Hematopoietic multipotent progenitor cell (in vitro differentiated cells): ENCODE measurements at regions not wholly inside any gene's neighbourhood (a gene's known extent, or its start where the extent isn't known, plus 50 kb on each side); places are given as distances from the start of the nearest gene placed in this dataset.
"Not testable (repeated sequence)": the region's sequence is repeated elsewhere in the genome, so short reads cannot be mapped to it uniquely, and the experiment has no call there.

ENCODE experiments used
- DNase-seq, 3 donors: peaks; one replicate each; pipeline ENCODE4 v3.0.0-alpha.2; 2011 to 2015; ENCODE audit warnings: low read depth in 2 of 3, low spot score in 2 of 3

DNA sequence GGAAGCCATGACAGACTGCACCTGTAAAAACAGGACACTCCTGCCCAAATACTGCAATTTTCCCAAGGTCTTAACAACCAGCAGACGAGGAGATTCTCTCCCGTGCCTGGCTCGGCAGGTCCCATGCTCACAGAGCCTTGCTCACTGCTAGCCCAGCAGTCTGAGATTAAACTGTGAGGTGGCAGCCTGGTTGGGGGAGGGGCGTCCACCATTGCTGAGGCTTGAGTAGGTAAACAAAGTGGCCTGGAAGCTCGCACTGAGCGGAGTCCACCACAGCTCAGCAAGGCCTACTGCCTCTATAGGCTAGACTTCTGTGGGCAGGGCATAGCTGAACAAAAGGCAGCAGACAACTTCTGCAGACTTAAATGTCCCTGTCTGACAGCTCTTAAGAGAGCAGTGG lies 80.3 kb downstream of the ANXA5 start:
- DNase-seq: not testable (repeated sequence)

GRCh38 chr4:121614101-121614500 lies 82.7 kb downstream of the ANXA5 start:
- DNase-seq: no peak

GRCh38 chr4:121599049-121599448 lies 97.7 kb downstream of the ANXA5 start:
- DNase-seq: no peak

DNA sequence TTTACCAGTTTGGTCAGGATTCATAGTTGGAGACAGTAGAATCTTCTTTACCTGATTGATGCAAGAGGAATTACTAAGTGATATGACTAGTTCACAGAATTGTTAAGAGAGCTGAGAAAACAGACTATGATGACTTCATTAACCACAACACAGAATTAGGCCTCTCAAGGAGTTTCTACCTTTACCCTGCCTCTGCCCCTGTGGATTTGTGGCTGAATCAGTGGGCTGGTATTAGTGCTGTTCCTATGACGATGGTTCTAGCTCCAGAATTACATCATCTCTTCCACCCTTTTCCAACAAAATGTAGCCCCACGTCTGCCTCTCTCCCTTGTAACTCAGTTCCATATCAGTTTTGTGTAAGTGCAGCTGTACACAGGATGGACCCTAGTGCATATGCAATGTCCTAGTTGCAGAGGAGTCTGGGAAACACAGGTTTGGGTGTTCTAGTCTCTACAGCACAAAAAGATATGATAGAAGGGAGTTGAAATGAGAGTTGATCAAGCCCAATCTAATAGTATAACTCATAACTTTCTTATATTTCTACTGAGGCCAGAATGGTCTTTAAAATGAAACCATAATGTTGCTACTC lies 99.3 kb downstream of the ANXA5 start:
- DNase-seq: no peak

DNA sequence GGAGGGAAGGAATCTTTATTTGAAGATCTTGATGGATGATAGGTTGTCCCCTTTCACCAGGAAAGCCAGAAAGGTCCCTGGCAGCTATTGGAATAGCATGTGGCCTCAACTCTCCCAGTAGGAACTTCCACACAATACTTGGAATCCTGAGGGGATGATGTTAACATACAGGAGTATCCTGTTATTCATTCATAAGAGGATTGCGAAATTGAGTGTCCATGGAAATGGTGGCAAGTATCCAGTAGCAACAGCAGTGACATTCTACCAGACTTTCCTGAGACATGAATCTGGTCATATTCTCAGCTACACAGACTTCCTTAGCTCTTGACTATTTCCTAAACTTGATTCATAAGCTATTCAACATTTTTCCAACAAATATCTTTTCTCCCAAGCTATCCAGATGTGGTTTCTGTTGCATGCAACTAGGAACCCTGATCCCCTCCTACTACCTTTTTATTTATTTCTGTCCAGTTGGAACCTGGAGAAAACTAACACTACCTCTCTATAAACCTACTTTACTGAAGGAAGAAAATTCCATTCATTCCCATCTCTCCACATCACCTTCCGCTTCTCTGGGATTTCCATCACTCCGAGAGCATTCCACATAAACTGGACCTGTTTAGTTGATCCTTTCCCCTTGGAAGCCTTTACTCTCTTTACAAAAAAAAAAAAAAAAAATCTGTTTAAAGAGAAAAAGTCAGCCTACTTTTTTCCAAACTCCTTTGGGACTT lies 101.8 kb downstream of the ANXA5 start:
- DNase-seq: no peak

DNA sequence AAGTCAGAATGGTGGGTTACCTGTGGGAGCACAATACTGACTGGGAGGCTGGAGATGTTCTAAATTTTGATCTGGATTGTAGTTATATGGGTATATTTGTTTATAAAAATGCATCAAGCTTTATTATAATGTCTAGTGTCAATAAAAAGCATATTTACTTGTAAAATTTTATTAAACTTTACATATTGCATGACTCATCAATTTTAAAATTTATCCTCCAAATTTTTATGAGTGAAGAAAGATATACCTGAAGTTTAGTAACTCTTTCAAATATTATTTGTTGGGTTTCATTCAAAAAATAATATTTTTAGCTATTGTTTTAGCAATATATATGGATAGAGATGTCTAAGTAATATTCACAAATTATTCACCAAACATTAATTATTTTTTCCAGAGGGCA lies 103.0 kb downstream of the ANXA5 start:
- no peak for DNase-seq

- DNase-seq: not testable (repeated sequence)
Measured at GRCh38 chr4:121592257-121592656, 104.5 kb downstream of the ANXA5 start.

DNA sequence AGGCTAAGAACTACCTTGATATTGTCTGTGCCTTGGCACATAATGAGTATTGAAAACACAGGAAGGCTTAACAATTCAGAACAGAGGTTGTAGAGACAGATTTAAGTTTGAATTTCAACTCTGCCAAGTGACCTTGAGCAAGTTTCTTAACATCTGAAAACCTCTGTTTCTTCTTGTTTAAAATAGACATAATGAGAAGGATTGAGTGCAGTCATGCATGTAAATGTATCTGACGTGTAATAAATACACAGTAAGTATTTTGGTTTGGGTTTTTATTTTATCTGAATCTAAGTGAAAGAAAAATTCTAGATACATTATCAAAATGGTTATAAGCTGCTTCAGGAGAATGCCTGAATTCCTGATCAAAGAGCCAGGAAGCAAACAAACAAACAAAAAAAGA lies 111.9 kb downstream of the ANXA5 start:
- no peak for DNase-seq

DNA sequence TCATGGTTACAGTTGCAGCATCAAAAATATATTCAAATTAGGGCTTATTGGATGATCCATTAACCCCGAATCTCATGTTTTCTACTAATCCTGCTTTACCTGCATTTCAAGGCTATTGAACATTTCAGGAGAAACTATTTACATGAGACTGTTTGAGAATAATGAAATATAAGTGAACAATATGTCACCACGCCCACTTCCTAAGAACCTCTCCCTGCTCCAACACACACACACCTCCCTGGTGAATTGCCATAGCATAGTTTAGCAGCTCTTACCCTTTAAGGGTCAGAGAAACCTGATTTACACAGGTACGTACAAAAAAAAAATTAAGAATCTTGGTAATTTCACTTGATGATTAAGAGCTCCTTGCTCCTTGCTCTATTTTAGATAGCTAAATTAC lies 113.4 kb downstream of the ANXA5 start:
- no peak for DNase-seq

GRCh38 chr4:121582296-121582695 lies 114.5 kb downstream of the ANXA5 start:
- DNase-seq: no peak

DNA sequence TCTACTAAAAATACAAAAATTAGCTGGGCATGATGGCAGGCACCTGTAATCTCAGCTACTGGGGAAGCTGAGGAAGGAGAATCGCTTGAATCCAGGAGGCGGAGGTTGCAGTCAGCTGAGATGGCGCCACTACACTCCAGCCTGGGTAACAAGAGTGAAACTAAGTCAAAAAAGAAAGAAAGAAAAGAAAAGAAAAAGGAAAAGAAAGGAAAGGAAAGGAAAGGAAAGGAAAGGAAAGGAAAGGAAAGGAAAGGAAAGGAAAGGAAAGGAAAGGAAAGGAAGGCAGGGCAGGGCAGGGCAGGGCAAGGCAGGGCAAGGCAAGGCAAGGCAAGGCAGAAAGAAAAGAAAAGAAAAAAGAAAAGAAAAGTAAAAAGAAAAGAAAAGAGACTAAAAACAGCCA lies 121.4 kb downstream of the ANXA5 start:
- not testable (repeated sequence) for DNase-seq

DNA sequence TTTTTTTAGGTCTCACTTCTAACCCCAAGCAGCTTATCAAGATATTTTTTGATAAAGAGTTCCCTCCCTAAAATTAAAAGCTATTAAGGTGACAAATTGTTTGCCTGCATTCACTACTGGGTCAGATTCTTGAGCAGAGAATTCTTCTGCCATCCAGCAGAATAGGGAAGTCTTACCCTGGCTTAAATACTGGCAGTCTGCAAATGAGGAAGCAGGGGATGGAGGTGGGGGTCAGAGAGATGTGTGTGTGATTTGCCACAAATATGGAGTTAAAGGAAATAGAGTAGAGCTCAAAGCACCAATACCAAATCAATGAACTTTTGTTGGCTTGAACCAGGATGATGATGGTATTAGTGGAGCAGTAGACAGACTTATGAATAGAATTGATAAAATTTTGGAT lies 122.2 kb downstream of the ANXA5 start:
- peak in 1 of 3 donors; percentile 46 for DNase-seq

GRCh38 chr4:121567748-121568147 lies 129.0 kb downstream of the ANXA5 start:
- DNase-seq: no peak

- no peak for DNase-seq
Measured at GRCh38 chr4:121564840-121565375, 131.9 kb downstream of the ANXA5 start.

- no peak for DNase-seq
Measured at GRCh38 chr4:121562811-121563210, 134.0 kb downstream of the ANXA5 start.

DNA sequence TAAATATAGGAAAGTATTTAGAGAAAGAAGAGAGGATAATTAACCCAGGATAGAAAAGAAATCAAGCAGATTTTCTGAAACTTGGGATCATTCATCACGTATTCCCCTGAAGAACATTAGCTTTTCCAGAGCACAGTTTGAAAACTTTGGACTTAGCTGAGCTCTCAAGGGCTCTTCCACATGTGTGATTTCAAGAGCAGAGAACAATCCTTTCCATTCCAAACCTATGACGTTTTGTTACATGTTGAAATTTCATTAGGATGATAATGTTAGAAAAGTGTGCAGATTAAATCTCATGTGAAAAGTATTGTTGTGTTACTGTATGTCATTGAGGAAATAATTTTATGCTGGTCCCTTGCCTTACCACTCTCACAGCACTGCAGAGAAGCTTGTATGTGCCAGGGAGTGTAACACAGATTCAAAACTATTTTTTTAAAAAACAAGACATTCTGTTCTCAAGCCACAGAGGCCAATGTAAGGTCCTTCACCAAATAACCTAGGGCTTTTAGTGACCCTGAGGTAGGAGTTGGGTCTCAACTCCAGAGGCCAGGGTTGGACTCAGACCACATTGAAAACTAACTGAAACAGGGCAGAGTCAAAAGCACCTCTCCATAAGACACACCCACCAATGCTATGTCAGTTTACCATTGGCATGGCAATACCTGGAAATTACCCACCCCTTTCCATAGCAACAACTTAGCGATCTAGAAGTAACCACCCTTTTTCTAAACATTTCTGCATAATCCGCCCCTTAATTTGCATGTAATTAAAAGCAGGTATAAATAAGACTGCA lies 141.3 kb downstream of the ANXA5 start:
- no peak for DNase-seq

- no peak for DNase-seq
Measured at GRCh38 chr4:121554382-121554781, 142.4 kb downstream of the ANXA5 start.

DNA sequence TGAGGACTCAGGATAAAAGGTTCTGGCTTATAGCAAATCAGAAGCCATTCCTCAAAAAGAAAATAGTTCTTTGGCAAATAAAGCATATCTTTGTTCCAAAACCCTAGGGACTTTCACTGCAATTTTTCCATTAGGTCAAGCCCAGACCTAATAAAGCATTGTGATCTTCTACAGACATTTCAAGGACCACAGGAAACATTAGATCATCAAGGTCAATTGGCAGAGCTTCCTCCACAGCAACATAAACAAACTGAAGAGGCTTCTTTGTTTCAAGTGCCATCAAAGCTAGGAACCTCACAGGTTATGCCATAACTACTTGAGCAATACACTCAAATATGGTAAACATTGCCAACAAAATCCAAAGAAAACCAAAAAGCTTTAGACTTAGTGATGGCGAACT lies 144.9 kb downstream of the ANXA5 start:
- no peak for DNase-seq

GRCh38 chr4:121551271-121551670 lies 145.5 kb downstream of the ANXA5 start:
- no peak for DNase-seq

GRCh38 chr4:121541696-121542095 lies 155.1 kb downstream of the ANXA5 start:
- no peak for DNase-seq

DNA sequence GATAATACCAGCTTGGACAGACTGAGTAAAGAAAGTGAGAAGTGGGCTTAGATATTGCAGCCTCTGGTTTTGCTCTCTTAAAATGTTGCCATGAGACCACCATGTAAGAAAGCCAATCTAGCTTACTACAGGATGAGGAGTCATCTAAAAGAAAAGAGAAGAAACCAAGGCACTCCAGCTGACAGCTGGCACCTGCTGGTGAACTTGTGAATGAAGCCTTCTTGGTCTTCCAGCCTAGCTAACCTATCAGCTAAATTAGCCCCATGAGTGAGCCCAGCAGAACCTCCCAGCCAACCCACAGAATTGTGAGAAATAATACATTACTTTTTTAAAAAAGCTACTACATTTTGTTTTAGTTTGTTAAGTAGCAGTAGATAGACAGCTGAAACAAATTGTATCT lies 154.5 kb upstream of the QRFPR start:
- no peak for DNase-seq

DNA sequence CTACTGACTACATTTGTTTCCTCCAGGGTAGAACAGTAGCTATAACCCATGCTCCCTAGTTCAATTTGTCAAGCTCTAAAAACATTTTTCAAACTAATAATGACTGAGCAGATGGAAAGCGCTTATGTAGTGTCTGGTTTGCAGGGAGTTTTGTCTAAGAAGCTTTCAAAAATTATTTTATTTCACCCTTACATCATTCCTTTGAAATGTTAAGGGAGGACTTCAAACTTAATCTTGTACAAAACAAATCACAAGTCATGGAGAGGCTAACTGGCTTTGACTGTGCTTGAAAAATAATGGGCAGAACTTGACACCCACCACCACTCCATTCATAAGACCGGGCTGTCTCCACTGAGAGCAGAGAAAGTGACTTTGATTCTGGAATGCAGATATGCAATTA lies 153.4 kb upstream of the QRFPR start:
- no peak for DNase-seq
